Gastroesophageal sphincter (tissue), 4 donors: ENCODE measurements at regions not wholly inside any gene's neighbourhood (a gene's known extent, or its start where the extent isn't known, plus 50 kb on each side); places are given as distances from the start of the nearest gene placed in this dataset.

ENCODE experiments used
- ATAC-seq: fragments of 150-250 bp; one replicate; pipeline ENCODE4 v1.9.1; 2016; ENCODE audit warnings: mild to moderate bottlenecking, moderate library complexity
- H3K27ac ChIP-seq, 4 donors: fragments of 200-600 bp; sonication (generic) in 3 of 4; 1 replicate in 3 of 4; 2 replicates in 1 of 4; pipeline ENCODE4 v1.5.1; 2016 to 2019
- H3K27me3 ChIP-seq: fragments of 200-600 bp; sonication (generic); one replicate; pipeline ENCODE4 v1.5.1; 2019
- H3K36me3 ChIP-seq, 2 donors: fragments of 200-600 bp; sonication (generic); one replicate each; pipeline ENCODE4 v1.5.1; 2019; ENCODE audit warnings: control low read depth in 1 of 2
- H3K4me1 ChIP-seq, 3 donors: fragments of 200-600 bp; sonication (generic); 1 replicate in 2 of 3; 2 replicates in 1 of 3; pipeline ENCODE4 v1.5.1; 2016 to 2019; ENCODE audit warnings: control low read depth in 2 of 3
- H3K4me3 ChIP-seq, 2 donors: fragments of 200-600 bp; sonication (generic); one replicate each; pipeline ENCODE4 v1.5.1; 2019; ENCODE audit warnings: mild to moderate bottlenecking in 1 of 2, moderate library complexity in 1 of 2
- H3K9me3 ChIP-seq, 3 donors: fragments of 200-600 bp; sonication (generic); one replicate each; pipeline ENCODE4 v1.5.1; 2017 to 2019; ENCODE audit warnings: control low read depth in 2 of 3
- CTCF ChIP-seq, 4 experiments: fragments of 200-600 bp in 2 of 4; fragments of 450-650 bp in 2 of 4; sonication (generic) in 1 of 4; IDR thresholded peaks; one replicate each; pipeline ENCODE4 v1.5.1; 2017 to 2019; ENCODE audit warnings: antibody characterized with exemption in 4 of 4, mild to moderate bottlenecking in 2 of 4, moderate library complexity in 2 of 4
- EP300 ChIP-seq: sonication (generic); formaldehyde crosslinking; IDR thresholded peaks from one replicate; pipeline ENCODE4 v1.6.1; 2017; ENCODE audit warnings: antibody characterized with exemption, mild to moderate bottlenecking
- POLR2A ChIP-seq, 2 donors: fragments of 450-650 bp; IDR thresholded peaks; one replicate each; pipeline ENCODE4 v1.6.1; 2017; ENCODE audit warnings: antibody characterized with exemption in 2 of 2, mild to moderate bottlenecking in 2 of 2, moderate library complexity in 1 of 2
- POLR2AphosphoS5 ChIP-seq: sonication (generic); formaldehyde crosslinking; IDR thresholded peaks from one replicate; pipeline ENCODE4 v1.6.1; 2017; ENCODE audit warnings: antibody characterized with exemption
- WGBS, 2 donors: methylation state at CpG; one replicate each; pipeline ENCODE4 v1.1.5; 2018; ENCODE audit warnings: low coverage in 1 of 2; 5-methylcytosine and 5-hydroxymethylcytosine counted together

- TF ChIP-seq CTCF (IDR thresholded peaks at IDR 0.05) (no peak), POLR2A (IDR thresholded peaks at IDR 0.05) (no peak), POLR2AphosphoS5 (no peak), EP300 (no peak)
- Histone ChIP-seq H3K36me3 (no peaks in the 10 kb centered on the region), H3K4me3 (peak overlapping the region; percentile 39 to 58), H3K27ac (peak overlapping the region in 3 of 4 donors; percentile 79 to 84 (median 80)), H3K27me3 (no peaks in the 10 kb centered on the region), H3K4me1 (peaks cover 0 to 22% (median 5%) of the 10 kb centered on the region in 3 donors), H3K9me3 (no peaks in the 10 kb centered on the region)
- no peak for ATAC-seq
- 31 to 37% methylated on average over 5 to 16 of the region's 20 CpGs for WGBS, 2 donors
These were observed 61.1 kb downstream of the SPATA31C2 start for GRCh38 chr9:88077071-88077617.

GRCh38 chr9:88076286-88077070, 61.8 kb downstream of the SPATA31C2 start:
- 0 to 1% methylated on average over 9 to 14 of the region's 57 CpGs for WGBS, 2 donors
- H3K4me3 ChIP-seq: peak overlapping the region; percentile 39 to 58
- H3K4me1 ChIP-seq: peaks cover 0 to 22% (median 5%) of the 10 kb centered on the region in 3 donors
- H3K27ac ChIP-seq: peak overlapping the region; percentile 31 to 84 (median 80)
- H3K9me3 ChIP-seq: no peaks in the 10 kb centered on the region
- no peaks in the 10 kb centered on the region for H3K36me3 ChIP-seq
- no peaks in the 10 kb centered on the region for H3K27me3 ChIP-seq
- ATAC-seq: peak; percentile 87
- TF ChIP-seq EP300 (no peak), POLR2AphosphoS5 (peak; percentile 32), POLR2A (IDR thresholded peaks at IDR 0.05) (peak in 1 of 2 donors; percentile 18), CTCF (IDR thresholded peaks at IDR 0.05) (peak in 3 of 4 experiments; percentile 22 to 38 (median 25))

- Histone ChIP-seq H3K27ac (peak overlapping the region in 3 of 4 donors; percentile 79 to 84 (median 80)), H3K4me1 (peaks cover 0 to 22% (median 5%) of the 10 kb centered on the region in 3 donors), H3K36me3 (no peaks in the 10 kb centered on the region), H3K4me3 (peak overlapping the region; percentile 39 to 58), H3K27me3 (no peaks in the 10 kb centered on the region), H3K9me3 (no peaks in the 10 kb centered on the region)
- ATAC-seq: no peak
- TF ChIP-seq POLR2AphosphoS5 (no peak), CTCF (IDR thresholded peaks at IDR 0.05) (peak in 1 of 4 experiments; percentile 12), EP300 (no peak), POLR2A (IDR thresholded peaks at IDR 0.05) (no peak)
- WGBS, 2 donors: 5% methylated on average over 4 of the region's 12 CpGs; no CpG with 5 or more reads in 1 of the 2 donors
These were observed 62.3 kb downstream of the SPATA31C2 start for GRCh38 chr9:88075966-88076285.

- no peak for ATAC-seq
- Histone ChIP-seq H3K27ac (peak overlapping the region in 3 of 4 donors; percentile 79 to 84 (median 80)), H3K4me1 (peaks cover 0 to 22% (median 5%) of the 10 kb centered on the region in 3 donors), H3K9me3 (no peaks in the 10 kb centered on the region), H3K36me3 (no peaks in the 10 kb centered on the region), H3K27me3 (no peaks in the 10 kb centered on the region), H3K4me3 (peak overlapping the region in 1 of 2 donors; percentile 58)
- TF ChIP-seq POLR2AphosphoS5 (no peak), POLR2A (IDR thresholded peaks at IDR 0.05) (no peak), CTCF (IDR thresholded peaks at IDR 0.05) (no peak), EP300 (no peak)
- 30 to 53% methylated on average over 3 of the region's 3 CpGs for WGBS, 2 donors
These were observed 62.8 kb downstream of the SPATA31C2 start for GRCh38 chr9:88075506-88075905.
